ENCODE measurements at regions not wholly inside any gene's neighbourhood (a gene's known extent, or its start where the extent isn't known, plus 50 kb on each side); places are given as distances from the start of the nearest gene placed in this dataset.

- Histone ChIP-seq H3K4me3 (no peak overlapping the region), H2AFZ (no peak overlapping the region), H3K27ac (ENCODE audit: low read depth) (no peak overlapping the region), H3F3A (replicated peaks; ENCODE audit: low read depth) (no peaks in the 10 kb centered on the region), H3K79me2 (replicated peaks; ENCODE audit: insufficient read depth) (no peaks in the 10 kb centered on the region), H3K4me1 (ENCODE audit: insufficient read depth) (peaks cover under 1% of the 10 kb centered on the region; the same call in 1 of the 2 replicates), H4K20me1 (replicated peaks; ENCODE audit: insufficient read depth) (no peaks in the 10 kb centered on the region), H3K36me3 (ENCODE audit: insufficient read depth) (no peaks in the 10 kb centered on the region), H3K27me3 (ENCODE audit: insufficient read depth) (no peaks in the 10 kb centered on the region), H3K4me2 (no peak overlapping the region), H3K9me2 (ENCODE audit: insufficient read depth) (no peaks in the 10 kb centered on the region)
- ATAC-seq (no peak), DNase-seq (ENCODE audit: low spot score) (no peak)
- H3K36me3 Mint-ChIP-seq (ENCODE audit: low read depth) = no peaks in the 10 kb centered on the region
- no peak overlapping the region for H3K4me3 Mint-ChIP-seq
- TF ChIP-seq NANOG (IDR thresholded peaks at IDR 0.05; ENCODE audit: borderline replicate concordance) (no peak), STAT1 (IDR thresholded peaks at IDR 0.05; ENCODE audit: unreplicated experiment) (no peak), JUNB (IDR thresholded peaks at IDR 0.05; ENCODE audit: unreplicated experiment) (no peak), POLR2AphosphoS5 (IDR thresholded peaks at IDR 0.05; ENCODE audit: low read depth) (no peak), CTCF (conservative IDR thresholded peaks at IDR 0.05; ENCODE audit: low read depth in 2 of 2) (no peak), ZNF462 (CRISPR knock-in tag; IDR thresholded peaks at IDR 0.05) (no peak), EZH2 (IDR thresholded peaks at IDR 0.05; ENCODE audit: low read depth, unreplicated experiment) (no peak), CREB1 (CRISPR knock-in tag; IDR thresholded peaks at IDR 0.05; ENCODE audit: low read depth) (no peak), EZH2phosphoT487 (IDR thresholded peaks at IDR 0.05; ENCODE audit: unreplicated experiment) (no peak), ZNF331 (CRISPR knock-in tag; IDR thresholded peaks at IDR 0.05; ENCODE audit: low read depth) (no peak), ETS1 (IDR thresholded peaks at IDR 0.05) (no peak), REST (IDR thresholded peaks at IDR 0.05; ENCODE audit: unreplicated experiment) (no peak), ZNF114 (CRISPR knock-in tag; IDR thresholded peaks at IDR 0.05) (no peak)
- no peaks in the 10 kb centered on the region; the same call in 2 of the 3 replicates for H3K9me3 Mint-ChIP-seq
- peaks cover 2% of the 10 kb centered on the region for H3K27me3 Mint-ChIP-seq (ENCODE audit: insufficient read depth, low read depth, poor library complexity)
- H3K27ac Mint-ChIP-seq = no peak overlapping the region
- H3K4me1 Mint-ChIP-seq = peaks cover 5% of the 10 kb centered on the region
These were observed 113.6 kb upstream of the CADM1 start for GRCh38 chr11:115617767-115618166.
